ENCODE measurements at regions not wholly inside any gene's neighbourhood (a gene's known extent, or its start where the extent isn't known, plus 50 kb on each side); places are given as distances from the start of the nearest gene placed in this dataset.

DNA sequence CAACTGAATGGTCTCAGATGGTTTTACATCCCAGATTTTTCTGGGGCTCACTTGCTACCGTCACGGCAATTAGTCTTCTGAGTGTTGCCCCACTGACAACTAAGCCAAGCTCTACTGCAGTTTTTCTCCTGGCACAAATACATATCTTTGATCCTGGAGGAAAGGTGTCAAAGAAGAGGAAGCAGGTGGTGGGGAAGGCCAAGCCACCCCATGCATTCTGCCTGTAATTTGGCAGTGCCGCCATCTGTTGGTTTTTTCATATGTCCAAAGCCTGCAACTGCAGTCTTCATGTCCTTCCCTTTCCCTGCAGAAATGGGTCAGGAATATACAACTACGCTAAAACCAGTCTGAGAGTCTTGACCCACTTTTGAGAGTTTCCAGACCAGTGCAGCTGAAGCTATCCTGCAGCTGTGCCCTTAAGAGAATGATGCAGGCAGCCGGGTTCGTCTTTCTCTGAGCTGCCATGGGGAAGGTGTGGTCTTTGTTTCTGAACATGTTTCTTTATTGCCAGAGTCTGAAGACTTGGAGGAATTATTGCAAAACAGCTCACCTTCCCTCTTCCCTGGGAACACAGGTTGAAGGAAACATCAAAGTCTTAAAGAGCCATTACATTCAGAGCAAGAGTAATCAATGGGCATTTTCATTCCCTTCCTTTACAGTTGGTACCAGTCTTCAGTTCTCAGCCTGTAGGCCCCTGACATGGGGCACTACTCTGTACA, 71.8 kb upstream of the ATL2 start:
- Mint-ChIP-seq H3K27ac (no peak overlapping the region), H3K27me3 (peaks cover 3% of the 10 kb centered on the region), H3K36me3 (ENCODE audit: low read depth) (no peaks in the 10 kb centered on the region), H3K9me3 (no peaks in the 10 kb centered on the region), H3K4me3 (no peak overlapping the region), H3K4me1 (no peaks in the 10 kb centered on the region)
- no peak for ATAC-seq
- DNase-seq = no peak

DNA sequence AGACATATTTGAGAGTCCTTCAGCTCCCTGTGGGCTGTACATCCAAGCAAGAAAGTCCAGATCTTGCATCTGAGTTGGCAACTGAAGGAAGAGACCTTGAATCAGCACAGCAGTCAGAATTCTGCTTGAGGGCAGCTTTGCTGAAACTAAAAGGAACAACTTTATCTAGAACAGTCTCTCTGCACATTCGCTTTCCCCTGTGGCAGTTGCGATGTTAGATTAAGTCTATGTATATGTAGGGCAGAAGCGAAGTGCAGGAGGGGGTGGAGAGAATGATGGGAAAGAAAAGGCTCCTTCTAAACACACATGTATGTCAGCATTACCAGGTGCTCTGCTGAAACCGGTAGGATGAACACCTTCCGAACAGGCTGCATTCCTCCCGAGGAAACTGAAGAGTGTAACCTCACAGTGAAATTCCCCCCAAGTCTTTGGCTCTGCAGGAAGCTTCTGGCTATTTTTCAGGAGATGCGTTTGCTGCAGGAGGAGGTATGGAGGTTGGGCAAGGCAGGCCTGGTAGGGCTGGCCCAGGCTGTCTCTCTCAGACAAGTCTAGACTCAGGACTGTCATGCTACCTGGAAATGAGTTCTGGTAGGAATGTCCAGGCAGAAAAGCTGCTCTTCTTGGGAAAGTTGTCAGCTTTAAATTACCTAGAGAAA, 70.0 kb upstream of the ATL2 start:
- H3K36me3 Mint-ChIP-seq (ENCODE audit: low read depth) = no peaks in the 10 kb centered on the region
- no peak for ATAC-seq
- no peaks in the 10 kb centered on the region for H3K4me1 Mint-ChIP-seq
- H3K27me3 Mint-ChIP-seq = peaks cover 4% of the 10 kb centered on the region
- no peaks in the 10 kb centered on the region for H3K9me3 Mint-ChIP-seq
- no peak for DNase-seq
- H3K27ac Mint-ChIP-seq = no peak overlapping the region
- no peak overlapping the region for H3K4me3 Mint-ChIP-seq

DNA sequence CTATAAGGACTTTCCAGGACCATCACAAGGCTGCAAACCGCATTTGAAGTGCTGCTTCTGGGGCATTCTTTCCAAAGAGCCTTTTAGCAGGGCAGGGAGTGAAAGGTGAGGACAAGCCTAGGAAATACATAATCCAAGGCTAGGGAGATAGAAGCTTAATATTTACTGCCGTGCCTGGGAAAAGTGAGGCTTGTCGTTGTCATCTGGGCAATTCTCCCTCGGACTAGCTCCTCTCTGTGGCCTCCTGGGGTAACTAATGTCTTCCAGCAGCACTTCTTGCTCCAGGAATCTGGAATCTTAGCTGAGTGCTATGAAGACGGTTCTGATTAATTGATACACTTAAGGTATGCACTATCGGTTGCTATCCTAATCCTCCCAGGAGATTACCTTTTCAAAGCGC, 69.3 kb upstream of the ATL2 start:
- no peaks in the 10 kb centered on the region for H3K9me3 Mint-ChIP-seq
- H3K4me1 Mint-ChIP-seq = no peaks in the 10 kb centered on the region
- H3K27ac Mint-ChIP-seq = no peak overlapping the region
- H3K27me3 Mint-ChIP-seq = peaks cover 7% of the 10 kb centered on the region
- no peak for ATAC-seq
- no peak overlapping the region for H3K4me3 Mint-ChIP-seq
- H3K36me3 Mint-ChIP-seq (ENCODE audit: low read depth) = no peaks in the 10 kb centered on the region
- no peak for DNase-seq

DNA sequence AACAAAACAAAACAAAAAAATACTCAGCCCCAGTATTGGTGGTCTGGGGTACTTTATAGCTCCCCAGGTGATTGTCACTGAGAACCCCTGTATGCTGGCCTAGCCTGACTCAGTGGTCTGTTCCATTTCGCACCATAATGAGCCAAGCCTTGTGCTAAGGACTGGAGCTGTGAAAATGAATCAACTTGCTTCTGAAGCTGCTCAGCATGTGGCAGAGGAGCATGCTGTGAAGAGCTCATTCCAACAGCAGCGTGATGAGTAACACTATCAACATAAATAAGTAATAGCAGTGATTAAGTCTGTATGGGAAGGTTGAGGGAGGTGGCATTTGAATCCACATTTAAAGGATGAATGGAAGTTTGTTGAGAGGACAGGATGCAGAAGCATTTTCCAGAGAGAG, 67.2 kb upstream of the ATL2 start:
- no peaks in the 10 kb centered on the region for H3K36me3 Mint-ChIP-seq (ENCODE audit: low read depth)
- H3K27ac Mint-ChIP-seq = no peak overlapping the region
- DNase-seq (no peak), ATAC-seq (no peak)
- peaks cover 16% of the 10 kb centered on the region for H3K27me3 Mint-ChIP-seq
- H3K4me1 Mint-ChIP-seq = peaks cover 3% of the 10 kb centered on the region
- no peak overlapping the region for H3K4me3 Mint-ChIP-seq
- H3K9me3 Mint-ChIP-seq = no peaks in the 10 kb centered on the region

DNA sequence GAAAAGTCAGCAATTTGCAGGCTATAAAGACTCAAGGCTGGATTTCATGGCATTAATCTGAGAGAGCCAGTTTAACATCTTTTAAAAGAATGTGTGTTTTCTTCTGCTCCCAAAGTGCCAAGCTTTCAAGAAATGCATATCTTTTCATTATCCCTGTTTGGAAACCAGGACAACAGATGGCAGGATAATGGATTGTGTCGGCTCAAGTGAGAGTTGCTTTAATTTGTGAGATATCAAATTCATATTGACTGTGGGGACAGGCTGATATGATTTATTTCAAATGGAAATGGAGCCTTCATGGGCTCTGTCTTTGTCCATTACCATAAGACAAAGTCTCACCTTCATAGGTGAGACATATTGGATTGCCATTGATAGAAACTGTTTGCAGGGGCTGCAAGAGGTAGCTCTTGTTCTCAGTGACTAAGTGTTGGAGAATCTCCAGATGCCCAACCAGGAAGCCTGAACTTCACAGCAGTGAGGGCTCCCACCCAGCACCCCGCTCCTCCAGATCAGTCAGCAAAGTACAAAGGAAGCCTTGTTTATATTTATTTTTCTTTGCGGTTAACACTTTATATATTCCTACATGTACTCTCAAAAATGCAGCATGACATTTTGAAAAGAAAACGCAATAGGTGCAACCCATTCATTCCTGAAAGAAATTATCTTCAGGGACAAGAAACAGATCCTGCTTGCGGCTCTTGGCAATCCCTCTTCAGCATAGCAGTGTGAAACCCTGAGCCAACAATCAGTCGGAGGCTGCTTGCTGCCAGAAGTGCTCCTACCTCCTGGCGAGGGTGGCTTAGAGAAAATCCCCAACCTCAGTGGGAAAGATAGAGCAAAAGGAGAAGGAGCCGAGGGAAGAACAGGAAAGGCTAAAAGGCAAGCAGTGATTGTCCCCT, 65.8 kb upstream of the ATL2 start:
- Mint-ChIP-seq H3K36me3 (ENCODE audit: low read depth) (no peaks in the 10 kb centered on the region), H3K27me3 (peaks cover 16% of the 10 kb centered on the region), H3K9me3 (no peaks in the 10 kb centered on the region), H3K4me3 (no peak overlapping the region), H3K27ac (no peak overlapping the region), H3K4me1 (peaks cover 16% of the 10 kb centered on the region)
- ATAC-seq (no peak), DNase-seq (no peak)

DNA sequence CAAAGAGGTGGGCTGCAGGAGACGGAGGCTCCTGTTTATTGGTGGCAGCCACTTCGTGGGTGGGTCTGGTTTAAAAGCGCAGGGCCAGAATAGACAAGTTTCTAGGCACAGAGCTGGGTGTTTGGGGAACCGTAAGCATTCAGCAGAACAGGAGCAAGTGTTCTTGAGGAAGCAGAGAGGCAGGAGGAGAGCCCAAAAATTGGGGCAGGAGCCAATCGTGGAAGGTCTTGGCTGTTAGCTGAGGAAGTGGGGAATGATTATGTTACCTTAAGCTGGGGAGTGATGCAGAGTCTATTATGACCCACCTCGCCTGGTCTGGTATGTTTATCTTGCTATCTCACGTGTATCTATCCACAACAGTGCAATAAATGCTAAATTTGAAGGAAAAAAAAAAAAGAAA, 64.3 kb upstream of the ATL2 start:
- Mint-ChIP-seq H3K4me3 (no peak overlapping the region), H3K27ac (no peak overlapping the region), H3K27me3 (peaks cover 16% of the 10 kb centered on the region), H3K4me1 (peaks cover 16% of the 10 kb centered on the region), H3K9me3 (no peaks in the 10 kb centered on the region), H3K36me3 (ENCODE audit: low read depth) (no peaks in the 10 kb centered on the region)
- DNase-seq (no peak), ATAC-seq (no peak)

DNA sequence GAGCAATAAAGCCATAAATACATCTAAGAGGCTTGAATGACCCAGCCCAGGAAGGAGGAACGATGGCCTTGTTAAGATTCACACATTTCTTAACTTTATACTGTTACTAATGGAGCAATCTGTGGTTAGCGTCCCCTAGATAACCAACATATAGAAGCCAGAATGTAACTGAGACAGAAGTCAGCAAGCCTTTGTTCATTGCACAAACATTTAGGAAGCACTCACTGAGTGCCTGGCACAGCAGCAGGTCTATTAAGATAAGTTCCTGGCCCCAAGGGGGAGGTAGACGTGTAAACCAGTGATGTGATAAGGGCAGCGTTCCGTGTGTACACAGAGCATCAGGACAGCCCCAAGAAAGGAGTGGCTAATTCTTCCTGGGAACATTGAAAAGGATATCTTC, 63.6 kb upstream of the ATL2 start:
- no peak overlapping the region for H3K4me3 Mint-ChIP-seq
- H3K27ac Mint-ChIP-seq = no peak overlapping the region
- no peaks in the 10 kb centered on the region for H3K36me3 Mint-ChIP-seq (ENCODE audit: low read depth)
- H3K9me3 Mint-ChIP-seq = no peaks in the 10 kb centered on the region
- DNase-seq (no peak), ATAC-seq (no peak)
- H3K27me3 Mint-ChIP-seq = peaks cover 16% of the 10 kb centered on the region
- peaks cover 16% of the 10 kb centered on the region for H3K4me1 Mint-ChIP-seq

DNA sequence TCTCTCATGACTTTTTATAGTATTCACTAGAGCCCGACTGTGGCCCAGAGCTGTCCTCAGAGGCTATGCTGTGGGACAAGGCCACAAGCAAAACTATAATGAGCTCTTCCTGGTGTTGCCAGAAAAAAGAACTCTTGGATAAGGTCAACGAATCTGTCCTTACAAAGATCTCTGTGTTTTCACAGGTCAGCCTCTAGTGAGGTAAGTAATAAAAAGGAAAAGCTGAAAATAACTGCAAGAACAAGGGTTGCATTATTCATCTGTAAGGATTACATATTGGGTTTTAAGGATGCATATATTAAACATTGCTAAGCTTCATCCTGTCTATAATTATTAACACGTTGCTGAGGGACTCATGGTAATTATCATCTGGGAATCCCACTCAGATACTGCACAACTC, 62.8 kb upstream of the ATL2 start:
- Mint-ChIP-seq H3K9me3 (no peaks in the 10 kb centered on the region), H3K36me3 (ENCODE audit: low read depth) (no peaks in the 10 kb centered on the region), H3K27me3 (peaks cover 16% of the 10 kb centered on the region), H3K27ac (no peak overlapping the region), H3K4me1 (peaks cover 16% of the 10 kb centered on the region), H3K4me3 (no peak overlapping the region)
- ATAC-seq = no peak
- DNase-seq = no peak

DNA sequence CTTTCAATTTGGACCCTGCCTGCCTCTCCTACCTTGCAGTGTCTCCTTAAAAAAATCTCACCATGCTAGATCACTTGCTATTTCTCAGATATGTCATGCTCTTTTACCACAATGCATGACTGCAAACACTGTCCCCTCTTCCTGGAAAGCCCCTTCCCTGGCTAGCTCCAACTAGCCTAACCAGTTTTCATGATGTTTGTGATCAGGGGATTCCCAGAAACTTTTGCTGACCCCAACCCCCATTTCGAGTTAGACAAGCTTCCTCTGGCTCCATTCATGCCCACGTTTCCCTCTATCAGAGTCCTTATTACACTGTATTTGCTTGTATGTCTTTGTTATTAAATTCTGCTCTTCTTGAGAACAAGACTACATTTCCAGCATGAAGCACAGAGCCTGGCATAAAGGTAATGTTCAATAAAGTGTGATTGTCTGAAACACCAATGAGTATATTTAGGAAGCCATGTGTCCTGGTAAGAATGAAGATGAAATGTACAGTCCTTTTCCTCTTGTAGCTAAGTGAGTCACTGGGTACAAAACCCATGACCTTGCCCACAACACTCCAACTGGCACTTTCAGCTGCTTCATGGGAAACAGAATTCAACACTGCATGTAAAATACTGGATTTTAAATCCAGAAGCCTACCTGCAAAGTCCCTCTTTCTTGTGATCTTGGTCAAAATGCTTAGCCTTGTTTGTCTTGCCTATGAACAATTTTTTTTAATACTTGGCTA, 62.0 kb upstream of the ATL2 start:
- peak overlapping the region; percentile 62 for H3K27ac Mint-ChIP-seq
- no peaks in the 10 kb centered on the region for H3K9me3 Mint-ChIP-seq
- peaks cover 13% of the 10 kb centered on the region for H3K27me3 Mint-ChIP-seq
- H3K36me3 Mint-ChIP-seq (ENCODE audit: low read depth) = no peaks in the 10 kb centered on the region
- peak; percentile 87 for ATAC-seq
- H3K4me3 Mint-ChIP-seq = peak overlapping the region; percentile 10
- peaks cover 16% of the 10 kb centered on the region for H3K4me1 Mint-ChIP-seq
- DNase-seq = peak; percentile 32

DNA sequence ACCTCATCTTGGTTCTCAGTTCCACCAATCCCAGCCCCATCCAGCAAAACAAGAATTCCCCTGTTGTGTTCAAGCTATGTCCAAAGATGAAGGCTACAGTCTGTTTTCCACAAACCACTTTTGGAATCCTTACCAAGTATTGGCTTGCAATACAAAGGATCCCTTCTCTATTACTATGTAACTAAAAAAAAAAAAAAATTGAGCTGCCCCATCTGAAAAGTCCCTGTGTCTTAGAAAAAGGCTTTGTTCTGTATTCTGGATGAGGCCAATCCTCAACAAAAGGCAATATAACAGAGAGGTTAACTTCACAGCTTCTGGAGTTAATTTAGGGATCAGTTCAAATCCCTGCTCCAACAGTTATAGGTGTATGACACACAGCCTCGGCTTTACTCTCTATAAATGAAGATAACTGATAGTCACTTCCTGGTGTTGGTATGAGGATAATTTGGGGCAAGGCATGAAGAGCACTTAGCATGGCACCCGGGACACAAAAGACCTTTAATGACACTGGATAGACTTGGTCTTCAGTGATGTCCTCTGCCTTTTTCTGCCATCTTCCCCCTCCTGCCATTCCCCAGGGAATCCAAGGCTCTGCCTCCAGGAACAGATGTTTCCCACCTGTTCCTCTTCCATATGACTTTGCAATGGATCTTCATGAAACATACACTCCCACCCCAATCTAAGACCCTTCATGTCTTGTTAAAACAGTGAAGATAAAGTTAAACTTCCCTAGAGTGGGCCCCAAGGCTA, 61.2 kb upstream of the ATL2 start:
- DNase-seq (no peak), ATAC-seq (no peak)
- no peaks in the 10 kb centered on the region for H3K9me3 Mint-ChIP-seq
- peaks cover 16% of the 10 kb centered on the region for H3K4me1 Mint-ChIP-seq
- H3K4me3 Mint-ChIP-seq = peak overlapping the region; percentile 10
- H3K36me3 Mint-ChIP-seq (ENCODE audit: low read depth) = no peaks in the 10 kb centered on the region
- peaks cover 13% of the 10 kb centered on the region for H3K27me3 Mint-ChIP-seq
- peak overlapping the region; percentile 62 for H3K27ac Mint-ChIP-seq

DNA sequence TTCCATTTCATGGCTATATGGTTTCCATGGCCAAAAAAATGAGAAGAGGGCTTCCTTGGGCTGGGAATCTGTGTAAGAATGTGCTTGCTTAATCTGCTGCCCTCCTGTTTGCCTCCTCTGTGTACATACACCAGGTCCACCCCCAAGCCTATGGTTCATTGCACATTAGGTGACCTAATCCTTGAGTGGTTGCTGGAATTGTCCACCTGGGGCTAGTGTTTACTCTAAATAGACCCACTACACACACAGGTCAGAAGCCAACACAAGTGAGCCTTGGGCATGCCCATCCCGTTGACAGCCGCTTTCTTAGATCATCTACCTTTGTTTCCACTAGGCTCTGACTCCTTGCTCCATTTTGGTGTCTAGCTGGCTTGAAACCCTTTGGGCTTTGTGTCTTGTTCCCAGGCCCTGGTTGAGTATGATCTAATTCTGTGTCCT, 59.2 kb upstream of the ATL2 start:
- DNase-seq (no peak), ATAC-seq (no peak)
- H3K4me3 Mint-ChIP-seq = no peak overlapping the region
- no peaks in the 10 kb centered on the region for H3K36me3 Mint-ChIP-seq (ENCODE audit: low read depth)
- no peak overlapping the region for H3K27ac Mint-ChIP-seq
- no peaks in the 10 kb centered on the region for H3K9me3 Mint-ChIP-seq
- peaks cover 16% of the 10 kb centered on the region for H3K4me1 Mint-ChIP-seq
- H3K27me3 Mint-ChIP-seq = peaks cover 7% of the 10 kb centered on the region

DNA sequence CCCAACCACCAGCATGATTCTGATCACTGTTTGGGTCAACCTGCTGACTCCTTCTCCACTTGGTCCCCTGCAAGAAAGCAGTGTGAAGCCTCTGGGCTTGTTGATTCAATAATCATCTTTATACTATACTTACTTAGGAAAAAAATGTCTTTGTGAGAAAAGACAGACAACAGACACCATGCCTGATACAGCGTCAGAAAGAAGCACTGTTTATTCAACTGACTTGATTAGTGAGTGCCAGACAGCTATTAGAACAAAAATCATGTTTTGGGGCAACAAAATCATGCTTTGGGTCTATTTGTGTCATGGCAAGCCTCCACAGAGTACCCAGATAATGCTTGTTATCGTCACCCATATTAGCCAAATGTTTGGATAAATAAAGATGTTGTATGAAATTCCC, 58.7 kb upstream of the ATL2 start:
- H3K9me3 Mint-ChIP-seq = no peaks in the 10 kb centered on the region

DNA sequence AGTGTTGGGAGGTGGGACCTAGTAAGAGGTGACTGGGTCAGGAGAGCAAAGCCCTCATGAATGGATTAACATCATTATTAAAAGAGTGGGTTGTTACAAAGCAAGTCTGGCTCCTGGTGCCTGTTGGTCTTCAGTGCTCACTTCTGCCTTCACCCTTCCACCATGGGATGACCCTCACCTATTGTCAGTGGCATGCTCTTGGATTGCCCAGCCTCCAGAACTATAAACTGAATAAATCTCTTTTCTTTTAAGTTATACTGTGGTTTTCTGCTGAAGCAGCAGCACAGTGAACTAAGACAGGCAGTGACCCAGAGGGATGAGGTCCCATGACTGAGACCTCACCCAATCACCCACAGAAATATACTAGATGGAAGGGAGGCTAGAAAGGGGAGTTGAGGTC, 57.5 kb upstream of the ATL2 start:
- H3K9me3 Mint-ChIP-seq = no peaks in the 10 kb centered on the region
- H3K4me1 Mint-ChIP-seq = peaks cover 16% of the 10 kb centered on the region
- H3K36me3 Mint-ChIP-seq (ENCODE audit: low read depth) = no peaks in the 10 kb centered on the region
- no peaks in the 10 kb centered on the region for H3K27me3 Mint-ChIP-seq
- DNase-seq (no peak), ATAC-seq (no peak)
- no peak overlapping the region for H3K4me3 Mint-ChIP-seq
- H3K27ac Mint-ChIP-seq = no peak overlapping the region

More for the DNA sequence above, 58.7 kb upstream of the ATL2 start:
- no peak for DNase-seq
- peaks cover 16% of the 10 kb centered on the region for H3K4me1 Mint-ChIP-seq
- ATAC-seq = no peak
- no peaks in the 10 kb centered on the region for H3K36me3 Mint-ChIP-seq (ENCODE audit: low read depth)
- H3K4me3 Mint-ChIP-seq = no peak overlapping the region
- no peak overlapping the region for H3K27ac Mint-ChIP-seq
- peaks cover 2% of the 10 kb centered on the region for H3K27me3 Mint-ChIP-seq

DNA sequence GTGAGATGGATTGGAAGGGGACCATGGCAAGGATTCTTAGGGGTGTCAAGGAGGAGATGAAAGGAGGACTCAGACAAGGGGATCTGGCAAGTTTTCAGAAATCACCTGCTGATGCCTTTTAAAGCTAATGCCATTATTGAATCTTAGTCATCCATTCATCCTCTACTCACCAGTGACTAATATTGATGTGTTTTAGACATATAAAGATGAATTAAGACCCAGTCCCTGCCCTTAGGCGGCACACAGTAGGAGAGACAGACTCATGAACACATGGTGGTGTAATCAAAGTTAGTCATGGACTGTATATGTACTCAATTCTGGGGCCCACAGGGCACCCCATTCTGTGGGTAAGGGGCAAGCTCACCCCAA, 56.5 kb upstream of the ATL2 start:
- no peaks in the 10 kb centered on the region for H3K36me3 Mint-ChIP-seq (ENCODE audit: low read depth)
- no peaks in the 10 kb centered on the region for H3K27me3 Mint-ChIP-seq
- no peak for DNase-seq
- ATAC-seq = peak; percentile 40
- peaks cover 6% of the 10 kb centered on the region for H3K4me1 Mint-ChIP-seq
- H3K9me3 Mint-ChIP-seq = no peaks in the 10 kb centered on the region
- H3K4me3 Mint-ChIP-seq = no peak overlapping the region
- no peak overlapping the region for H3K27ac Mint-ChIP-seq

Data from activated naive CD8-positive, alpha-beta T cell treated with anti-CD3 and anti-CD28 coated beads, Interleukin-2, amount 50 U/mL, for 24 hours (primary cell).